ENCODE measurements at regions not wholly inside any gene's neighbourhood (a gene's known extent, or its start where the extent isn't known, plus 50 kb on each side); places are given as distances from the start of the nearest gene placed in this dataset.

- TF ChIP-seq CTCF (conservative IDR thresholded peaks at IDR 0.05; ENCODE audit: low read length), result no peak
- no peak for TF ChIP-seq EZH2phosphoT487 (IDR thresholded peaks at IDR 0.05; ENCODE audit: borderline replicate concordance)
Measured at GRCh38 chr21:27369234-27369633, 402.3 kb upstream of the ADAMTS5 start.

Measured in Loucy (cell line).